ENCODE measurements at regions not wholly inside any gene's neighbourhood (a gene's known extent, or its start where the extent isn't known, plus 50 kb on each side); places are given as distances from the start of the nearest gene placed in this dataset.

DNA sequence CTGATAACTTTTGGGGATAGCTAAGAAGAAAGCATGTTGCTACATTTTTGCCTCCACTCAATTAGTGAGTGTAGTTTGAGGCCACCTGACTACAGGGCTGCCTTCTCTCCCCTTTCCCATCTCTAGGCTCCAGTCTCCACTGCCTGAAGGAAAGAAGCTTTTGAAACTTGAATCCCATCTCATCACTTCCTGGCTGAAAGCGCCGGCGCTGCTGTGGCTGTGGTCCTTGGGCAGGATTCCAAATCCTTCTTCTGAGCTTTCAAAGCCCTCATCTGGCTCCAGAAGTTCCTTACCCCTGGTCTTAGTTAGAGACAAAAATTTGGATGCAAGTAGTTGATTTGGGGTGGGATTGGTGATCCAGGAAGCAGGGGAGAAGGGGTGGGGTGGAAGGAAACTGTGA lies 119.4 kb downstream of the FOXL1 start:
- TF ChIP-seq CTCF (conservative IDR thresholded peaks at IDR 0.05; ENCODE audit: low read length) (no peak), EZH2phosphoT487 (IDR thresholded peaks at IDR 0.05; ENCODE audit: borderline replicate concordance, low read depth, low read length) (no peak)
- no peaks in the 10 kb centered on the region; the same call in 1 of the 2 replicates for H4K20me1 ChIP-seq (ENCODE audit: insufficient read depth, low read length)
- H3K4me1 ChIP-seq (ENCODE audit: insufficient read depth, low read length, poor library complexity, severe bottlenecking) = no peaks in the 10 kb centered on the region
- POLR2A ChIA-PET = no interaction called here
- DNase-seq (ENCODE audit: low spot score) = no peak
- H2AFZ ChIP-seq (ENCODE audit: low read length) = no peak overlapping the region
- H3K4me3 ChIP-seq (ENCODE audit: low read depth, low read length, poor library complexity, severe bottlenecking) = no peak overlapping the region
- intact Hi-C loops (cut with micrococcal nuclease; ENCODE audit: unreplicated experiment) = no loop called here
- H3K9me3 ChIP-seq (ENCODE audit: low read length) = no peaks in the 10 kb centered on the region
- CTCF ChIA-PET (ENCODE audit: unreplicated experiment) = no interaction called here
- BruUV-seq (replicated peaks) = no TSS peak
- no peaks in the 10 kb centered on the region for H3K9me2 ChIP-seq (ENCODE audit: insufficient read depth, low read length)
- H3K36me3 ChIP-seq (ENCODE audit: insufficient read depth, low read length) = no peaks in the 10 kb centered on the region
- H3K4me2 ChIP-seq (ENCODE audit: low read length) = no peak overlapping the region
- H3K79me2 ChIP-seq (ENCODE audit: insufficient read depth, low read depth, low read length) = no peaks in the 10 kb centered on the region
- H3K27ac ChIP-seq (ENCODE audit: low read depth, low read length, poor library complexity, severe bottlenecking) = no peak overlapping the region

- Histone ChIP-seq H3K27ac (ENCODE audit: low read depth, low read length, poor library complexity, severe bottlenecking) (no peak overlapping the region), H3K4me3 (ENCODE audit: low read depth, low read length, poor library complexity, severe bottlenecking) (no peak overlapping the region), H3K36me3 (ENCODE audit: insufficient read depth, low read length) (no peaks in the 10 kb centered on the region), H4K20me1 (ENCODE audit: insufficient read depth, low read length) (no peaks in the 10 kb centered on the region), H3K9me2 (ENCODE audit: insufficient read depth, low read length) (no peaks in the 10 kb centered on the region), H3K4me2 (ENCODE audit: low read length) (no peak overlapping the region), H2AFZ (ENCODE audit: low read length) (no peak overlapping the region), H3K4me1 (ENCODE audit: insufficient read depth, low read length, poor library complexity, severe bottlenecking) (no peaks in the 10 kb centered on the region), H3K79me2 (ENCODE audit: insufficient read depth, low read depth, low read length) (no peaks in the 10 kb centered on the region), H3K9me3 (ENCODE audit: low read length) (no peaks in the 10 kb centered on the region)
- no peak for DNase-seq (ENCODE audit: low spot score)
- no TSS peak for BruUV-seq (replicated peaks)
- TF ChIP-seq CTCF (conservative IDR thresholded peaks at IDR 0.05; ENCODE audit: low read length) = no peak
- TF ChIP-seq EZH2phosphoT487 (IDR thresholded peaks at IDR 0.05; ENCODE audit: borderline replicate concordance, low read depth, low read length) = no peak
- intact Hi-C loops (cut with micrococcal nuclease; ENCODE audit: unreplicated experiment) = no loop called here
- POLR2A ChIA-PET = no interaction called here
- CTCF ChIA-PET (ENCODE audit: unreplicated experiment) = no interaction called here
These were observed 121.9 kb downstream of the FOXL1 start for GRCh38 chr16:86700046-86700945.

- Histone ChIP-seq H3K4me3 (ENCODE audit: low read depth, low read length, poor library complexity, severe bottlenecking) (no peak overlapping the region), H3K9me2 (ENCODE audit: insufficient read depth, low read length) (no peaks in the 10 kb centered on the region), H3K4me2 (ENCODE audit: low read length) (no peak overlapping the region), H3K27ac (ENCODE audit: low read depth, low read length, poor library complexity, severe bottlenecking) (no peak overlapping the region), H3K9me3 (ENCODE audit: low read length) (no peaks in the 10 kb centered on the region), H4K20me1 (ENCODE audit: insufficient read depth, low read length) (no peaks in the 10 kb centered on the region), H2AFZ (ENCODE audit: low read length) (no peak overlapping the region), H3K36me3 (ENCODE audit: insufficient read depth, low read length) (no peaks in the 10 kb centered on the region), H3K79me2 (ENCODE audit: insufficient read depth, low read depth, low read length) (no peaks in the 10 kb centered on the region), H3K4me1 (ENCODE audit: insufficient read depth, low read length, poor library complexity, severe bottlenecking) (no peaks in the 10 kb centered on the region)
- DNase-seq (ENCODE audit: low spot score) = no peak
- no TSS peak for BruUV-seq (replicated peaks)
- intact Hi-C loops (cut with micrococcal nuclease; ENCODE audit: unreplicated experiment) = no loop called here
- no peak for TF ChIP-seq CTCF (conservative IDR thresholded peaks at IDR 0.05; ENCODE audit: low read length)
- TF ChIP-seq EZH2phosphoT487 (IDR thresholded peaks at IDR 0.05; ENCODE audit: borderline replicate concordance, low read depth, low read length) = no peak
- CTCF ChIA-PET (ENCODE audit: unreplicated experiment) = no interaction called here
- POLR2A ChIA-PET = no interaction called here
These were observed 123.1 kb downstream of the FOXL1 start for GRCh38 chr16:86701286-86701975.

All from OCI-LY7 (cell line).